ENCODE measurements at regions not wholly inside any gene's neighbourhood (a gene's known extent, or its start where the extent isn't known, plus 50 kb on each side); places are given as distances from the start of the nearest gene placed in this dataset.

DNA sequence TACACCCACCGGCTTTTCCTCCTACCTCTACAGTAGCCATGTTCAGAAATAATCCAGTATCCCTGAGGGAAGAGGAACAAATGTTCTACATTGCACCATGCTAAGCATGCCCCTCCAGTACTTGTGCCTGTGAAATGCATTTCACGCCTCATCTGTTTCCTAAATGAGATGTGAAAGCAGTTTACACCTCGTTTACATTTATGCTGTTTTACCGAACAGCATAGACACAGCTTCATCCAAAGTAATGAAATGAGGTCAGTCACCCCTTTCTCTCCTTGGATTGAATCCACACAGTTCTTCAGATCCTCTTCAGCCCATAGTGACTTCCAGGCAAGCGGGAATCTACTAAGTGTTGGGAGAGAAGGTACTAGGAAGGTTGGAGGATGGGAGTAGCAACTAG, 514.3 kb downstream of the PDCD6IP start:
- Histone ChIP-seq H3K9me3 (peaks cover 0 to 7% (median 0%) of the 10 kb centered on the region in 12 donors), H3K36me3 (no peaks in the 10 kb centered on the region), H3K27me3 (no peaks in the 10 kb centered on the region), H3K27ac (no peak overlapping the region), H3K4me3 (no peak overlapping the region), H3K4me1 (no peaks in the 10 kb centered on the region)
- no peak for TF ChIP-seq POLR2A (IDR thresholded peaks at IDR 0.05)
- TF ChIP-seq, protein P1, sequence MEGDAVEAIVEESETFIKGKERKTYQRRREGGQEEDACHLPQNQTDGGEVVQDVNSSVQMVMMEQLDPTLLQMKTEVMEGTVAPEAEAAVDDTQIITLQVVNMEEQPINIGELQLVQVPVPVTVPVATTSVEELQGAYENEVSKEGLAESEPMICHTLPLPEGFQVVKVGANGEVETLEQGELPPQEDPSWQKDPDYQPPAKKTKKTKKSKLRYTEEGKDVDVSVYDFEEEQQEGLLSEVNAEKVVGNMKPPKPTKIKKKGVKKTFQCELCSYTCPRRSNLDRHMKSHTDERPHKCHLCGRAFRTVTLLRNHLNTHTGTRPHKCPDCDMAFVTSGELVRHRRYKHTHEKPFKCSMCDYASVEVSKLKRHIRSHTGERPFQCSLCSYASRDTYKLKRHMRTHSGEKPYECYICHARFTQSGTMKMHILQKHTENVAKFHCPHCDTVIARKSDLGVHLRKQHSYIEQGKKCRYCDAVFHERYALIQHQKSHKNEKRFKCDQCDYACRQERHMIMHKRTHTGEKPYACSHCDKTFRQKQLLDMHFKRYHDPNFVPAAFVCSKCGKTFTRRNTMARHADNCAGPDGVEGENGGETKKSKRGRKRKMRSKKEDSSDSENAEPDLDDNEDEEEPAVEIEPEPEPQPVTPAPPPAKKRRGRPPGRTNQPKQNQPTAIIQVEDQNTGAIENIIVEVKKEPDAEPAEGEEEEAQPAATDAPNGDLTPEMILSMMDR (IDR thresholded peaks at IDR 0.05) = no peak
- DNase-seq = no peak
- intact Hi-C loops (cut with DNase I) = no loop called here
- 68 to 74% (median 70%) methylated on average over 5 of the region's 5 CpGs for WGBS, 4 donors
- no peak for ATAC-seq

DNA sequence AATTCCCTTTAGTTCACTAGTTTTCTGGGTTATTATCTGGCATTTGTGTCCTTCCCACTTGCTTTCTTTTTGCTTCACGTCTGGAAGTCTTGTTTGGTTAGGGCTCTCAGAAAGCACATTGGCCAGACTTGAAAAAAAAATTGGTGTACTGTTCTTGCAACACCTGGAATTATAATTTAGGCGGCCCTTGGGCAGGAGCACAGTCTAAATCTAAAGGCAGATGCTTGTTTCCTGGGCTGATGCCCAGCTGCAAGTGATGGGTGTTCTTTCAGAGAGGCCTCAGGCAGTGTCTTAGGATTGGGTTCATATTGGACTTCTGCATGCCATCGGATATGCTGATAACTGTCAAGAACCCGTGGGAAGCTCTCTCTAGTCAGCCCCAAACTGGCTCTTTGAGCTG, 521.5 kb downstream of the PDCD6IP start:
- no peak overlapping the region for H3K4me3 ChIP-seq
- H3K27me3 ChIP-seq = no peaks in the 10 kb centered on the region
- H3K27ac ChIP-seq = no peak overlapping the region
- TF ChIP-seq, protein P1 (IDR thresholded peaks at IDR 0.05) = no peak
- no peak for TF ChIP-seq POLR2A (IDR thresholded peaks at IDR 0.05)
- no peak for ATAC-seq
- peaks cover 0 to 16% (median 1%) of the 10 kb centered on the region in 12 donors for H3K9me3 ChIP-seq
- no peaks in the 10 kb centered on the region for H3K36me3 ChIP-seq
- DNase-seq = no peak
- intact Hi-C loops (cut with DNase I) = loop anchor here in 1 of 10 donors (10.0 kb wide), 1 partner anchor 755 kb away; no protein-coding TSS in a partner anchor
- no peaks in the 10 kb centered on the region for H3K4me1 ChIP-seq
- 43 to 60% (median 51%) methylated on average over 4 of the region's 4 CpGs for WGBS, 4 donors

DNA sequence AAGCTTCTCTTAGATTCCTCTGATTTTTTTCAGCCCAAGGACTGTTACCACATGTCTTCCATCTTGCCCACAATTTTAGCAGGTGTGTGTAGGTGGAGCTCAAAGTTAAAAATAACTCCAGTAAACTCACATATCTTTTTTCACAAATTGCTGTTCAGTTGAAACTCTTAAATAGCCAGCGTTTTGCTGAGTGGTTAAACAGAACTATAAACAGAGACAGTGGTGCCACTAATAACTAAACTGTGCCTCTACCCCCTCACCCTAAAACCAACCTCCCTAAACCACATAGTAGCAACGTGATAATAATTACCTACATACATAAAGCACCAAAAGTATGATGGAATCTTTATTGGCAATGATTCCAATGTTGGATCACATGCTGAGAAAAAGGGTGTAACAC, 525.1 kb downstream of the PDCD6IP start:
- intact Hi-C loops (cut with DNase I) = loop anchor here in 1 of 10 donors (10.0 kb wide), 1 partner anchor 751 kb away; no protein-coding TSS in a partner anchor
- H3K4me1 ChIP-seq = no peaks in the 10 kb centered on the region
- H3K4me3 ChIP-seq = no peak overlapping the region
- DNase-seq (no peak), ATAC-seq (no peak)
- no peaks in the 10 kb centered on the region for H3K9me3 ChIP-seq
- TF ChIP-seq, protein P1 (IDR thresholded peaks at IDR 0.05) = no peak
- TF ChIP-seq POLR2A (IDR thresholded peaks at IDR 0.05) = no peak
- H3K36me3 ChIP-seq = no peaks in the 10 kb centered on the region
- H3K27me3 ChIP-seq = no peaks in the 10 kb centered on the region
- no peak overlapping the region for H3K27ac ChIP-seq
- WGBS, 4 donors = 62 to 75% (median 65%) methylated on average over 2 of the region's 2 CpGs

DNA sequence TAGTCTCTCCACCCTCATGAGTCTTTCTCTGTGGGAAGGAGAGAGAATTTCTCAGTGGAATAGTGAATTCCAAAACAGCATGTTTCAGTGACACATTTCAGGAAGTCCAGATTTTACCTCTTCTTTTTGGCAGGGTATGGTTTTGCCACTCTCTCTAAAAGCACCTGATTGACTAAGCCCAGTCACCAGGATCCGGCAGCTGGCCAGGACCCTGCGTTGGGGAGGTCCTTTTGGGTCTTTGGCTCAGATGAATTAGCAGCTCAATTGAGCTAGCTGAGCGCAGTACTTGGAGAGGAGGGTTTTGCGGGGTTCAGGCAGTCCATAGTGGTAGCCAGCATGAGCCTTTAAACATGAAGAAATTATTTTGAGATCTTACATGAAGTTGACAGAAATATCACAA, 548.2 kb downstream of the PDCD6IP start:
- H3K4me3 ChIP-seq = no peak overlapping the region
- no peak for TF ChIP-seq POLR2A (IDR thresholded peaks at IDR 0.05)
- TF ChIP-seq, protein P1 (IDR thresholded peaks at IDR 0.05) = no peak
- no peak for DNase-seq
- no peaks in the 10 kb centered on the region for H3K36me3 ChIP-seq
- 83 to 92% (median 87%) methylated on average over 4 of the region's 4 CpGs for WGBS, 4 donors
- H3K27me3 ChIP-seq = no peaks in the 10 kb centered on the region
- no peak for ATAC-seq
- peaks cover 0 to 5% (median 0%) of the 10 kb centered on the region in 12 donors for H3K9me3 ChIP-seq
- no peak overlapping the region for H3K27ac ChIP-seq
- intact Hi-C loops (cut with DNase I) = no loop called here
- H3K4me1 ChIP-seq = no peaks in the 10 kb centered on the region
